Adrenal gland (tissue), 5 donors: ENCODE measurements at regions not wholly inside any gene's neighbourhood (a gene's known extent, or its start where the extent isn't known, plus 50 kb on each side); places are given as distances from the start of the nearest gene placed in this dataset.

Source experiments
- POLR2A ChIP-seq, 2 donors: fragments of 450-650 bp; IDR thresholded peaks; one replicate each; pipeline ENCODE4 v1.6.1; 2017; ENCODE audit warnings: antibody characterized with exemption in 2 of 2, mild to moderate bottlenecking in 2 of 2, moderate library complexity in 1 of 2
- TF ChIP-seq, protein P1 (sequence below), 6 experiments: fragments of 450-650 bp in 4 of 6; fragments of 200-600 bp in 2 of 6; sonication (generic) in 1 of 6; IDR thresholded peaks; 1 replicate in 5 of 6; 2 replicates in 1 of 6; pipeline versions ENCODE4 v1.5.1 to v1.8.0; 2016 to 2021; ENCODE audit warnings: antibody characterized with exemption in 6 of 6, mild to moderate bottlenecking in 2 of 6, moderate library complexity in 1 of 6
- donor health status: DM: no; HTN: no; CAD: no.

DNA sequence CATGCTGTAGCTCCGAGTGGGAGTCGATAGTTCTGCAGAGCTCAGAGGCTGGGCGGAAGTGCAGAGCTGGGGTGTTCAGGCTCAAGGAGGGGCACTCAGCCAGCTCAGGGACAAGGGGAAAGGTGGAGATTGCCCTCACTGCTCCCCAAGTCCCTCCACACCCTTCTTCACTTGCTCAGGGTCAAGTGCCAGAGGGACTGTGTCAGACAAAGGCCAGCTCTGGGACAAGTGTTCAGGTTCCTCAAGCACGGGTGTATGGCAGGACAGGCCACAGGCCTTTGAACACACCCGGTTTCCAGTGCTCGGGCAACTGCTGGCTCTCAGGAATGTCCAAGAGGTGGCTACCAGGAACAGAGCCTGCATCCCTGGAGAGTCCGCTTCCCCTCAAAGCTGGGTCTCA is 293.0 kb upstream of the PODXL start:
- TF ChIP-seq, protein P1, sequence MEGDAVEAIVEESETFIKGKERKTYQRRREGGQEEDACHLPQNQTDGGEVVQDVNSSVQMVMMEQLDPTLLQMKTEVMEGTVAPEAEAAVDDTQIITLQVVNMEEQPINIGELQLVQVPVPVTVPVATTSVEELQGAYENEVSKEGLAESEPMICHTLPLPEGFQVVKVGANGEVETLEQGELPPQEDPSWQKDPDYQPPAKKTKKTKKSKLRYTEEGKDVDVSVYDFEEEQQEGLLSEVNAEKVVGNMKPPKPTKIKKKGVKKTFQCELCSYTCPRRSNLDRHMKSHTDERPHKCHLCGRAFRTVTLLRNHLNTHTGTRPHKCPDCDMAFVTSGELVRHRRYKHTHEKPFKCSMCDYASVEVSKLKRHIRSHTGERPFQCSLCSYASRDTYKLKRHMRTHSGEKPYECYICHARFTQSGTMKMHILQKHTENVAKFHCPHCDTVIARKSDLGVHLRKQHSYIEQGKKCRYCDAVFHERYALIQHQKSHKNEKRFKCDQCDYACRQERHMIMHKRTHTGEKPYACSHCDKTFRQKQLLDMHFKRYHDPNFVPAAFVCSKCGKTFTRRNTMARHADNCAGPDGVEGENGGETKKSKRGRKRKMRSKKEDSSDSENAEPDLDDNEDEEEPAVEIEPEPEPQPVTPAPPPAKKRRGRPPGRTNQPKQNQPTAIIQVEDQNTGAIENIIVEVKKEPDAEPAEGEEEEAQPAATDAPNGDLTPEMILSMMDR (IDR thresholded peaks at IDR 0.05), result no peak
- no peak for TF ChIP-seq POLR2A (IDR thresholded peaks at IDR 0.05)
